HG02981 (cell line): ENCODE measurements at regions not wholly inside any gene's neighbourhood (a gene's known extent, or its start where the extent isn't known, plus 50 kb on each side); places are given as distances from the start of the nearest gene placed in this dataset.

ENCODE experiments used
- ATAC-seq: cut with Tn5 transposase; IDR thresholded peaks from one replicate; pipeline ENCODE4 v1.9.1; 2021; ENCODE audit warnings: mild to moderate bottlenecking, moderate library complexity; ENCODE audit not compliant: unreplicated experiment

DNA sequence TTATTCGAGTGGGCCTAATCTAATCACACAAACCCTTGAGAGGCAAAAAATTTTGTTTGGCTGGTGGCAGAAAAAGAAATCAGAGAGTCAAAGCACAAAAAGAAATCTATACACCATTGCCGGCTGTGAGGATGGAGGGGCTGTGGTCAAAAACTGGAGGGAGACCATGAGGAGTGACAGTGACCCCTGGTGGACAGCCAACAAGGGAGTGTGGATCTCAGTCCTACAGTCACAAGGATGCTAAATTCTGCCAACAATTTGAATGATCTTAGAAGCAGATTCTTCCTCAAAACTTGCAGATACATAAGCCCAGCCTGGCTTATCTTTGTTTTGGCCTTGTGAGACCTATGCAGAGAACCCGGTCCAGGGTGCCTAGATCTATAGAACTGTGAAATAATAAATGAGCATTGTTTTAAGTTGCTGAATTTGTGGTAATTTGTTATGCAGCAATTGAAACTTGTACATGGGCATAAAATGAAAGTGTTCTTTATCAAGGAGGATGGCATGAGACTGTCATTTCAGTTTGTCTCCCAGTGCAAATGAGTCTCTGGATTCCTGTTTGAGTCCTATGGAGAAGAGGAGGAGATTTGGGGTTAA lies 103.0 kb upstream of the ARHGEF26 start:
- ATAC-seq, result peak; percentile 71

DNA sequence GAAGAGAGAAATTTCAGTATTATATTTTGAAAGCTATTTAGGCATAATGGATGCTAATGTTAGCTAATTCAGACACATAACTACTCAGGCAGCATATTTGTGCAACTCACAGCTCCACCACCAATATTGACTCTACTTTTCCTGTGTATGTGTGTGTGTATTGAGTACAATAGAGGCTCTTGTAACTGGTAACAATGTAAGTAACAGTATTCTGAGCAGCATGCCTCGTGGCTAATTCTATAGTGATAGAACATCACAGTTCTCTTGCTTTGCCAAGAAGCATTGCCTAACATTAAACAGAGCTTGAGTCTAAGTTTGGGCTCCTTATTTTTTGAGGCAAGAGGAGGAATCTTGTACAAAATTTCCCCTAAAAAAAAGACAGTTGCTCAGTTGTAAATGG lies 98.6 kb upstream of the ARHGEF26 start:
- no peak for ATAC-seq

DNA sequence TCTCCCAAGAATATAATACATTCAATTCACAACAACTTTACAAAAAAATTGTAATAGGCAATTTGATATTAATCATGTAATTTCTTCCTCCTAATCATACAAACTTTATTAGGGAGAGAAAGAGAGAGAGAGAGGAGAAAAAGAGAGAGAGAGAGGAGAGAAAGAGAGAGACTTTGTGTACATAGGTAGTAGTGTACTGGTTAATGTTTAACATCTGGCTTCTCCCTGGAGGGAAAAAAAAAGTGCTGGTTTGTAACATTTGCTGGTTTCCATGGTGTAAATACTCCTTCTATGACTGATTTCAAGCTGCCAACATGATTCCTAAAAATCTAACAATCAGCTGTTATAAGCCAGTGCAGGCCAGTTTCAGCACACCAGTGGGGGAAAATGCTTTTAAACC lies 98.0 kb upstream of the ARHGEF26 start:
- ATAC-seq, result no peak

DNA sequence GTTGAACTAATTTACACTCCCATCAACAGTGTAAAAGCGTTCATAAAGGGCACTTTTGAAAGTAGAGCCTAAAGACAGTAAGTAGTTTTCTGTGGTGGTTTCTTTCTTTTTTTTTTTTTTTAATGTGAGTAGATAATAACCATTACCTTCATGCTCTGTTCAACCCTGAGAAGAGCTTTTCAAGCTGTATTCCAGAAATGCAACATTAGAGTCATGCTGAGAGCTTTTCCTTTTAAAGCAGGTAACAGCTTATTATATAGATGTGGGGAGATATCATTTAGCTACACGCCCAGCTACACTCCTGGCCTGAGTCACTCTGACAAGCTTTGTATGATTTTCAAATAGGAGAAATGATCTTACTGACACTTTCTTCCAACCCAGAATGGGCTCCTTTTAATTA lies 96.2 kb upstream of the ARHGEF26 start:
- no peak for ATAC-seq

DNA sequence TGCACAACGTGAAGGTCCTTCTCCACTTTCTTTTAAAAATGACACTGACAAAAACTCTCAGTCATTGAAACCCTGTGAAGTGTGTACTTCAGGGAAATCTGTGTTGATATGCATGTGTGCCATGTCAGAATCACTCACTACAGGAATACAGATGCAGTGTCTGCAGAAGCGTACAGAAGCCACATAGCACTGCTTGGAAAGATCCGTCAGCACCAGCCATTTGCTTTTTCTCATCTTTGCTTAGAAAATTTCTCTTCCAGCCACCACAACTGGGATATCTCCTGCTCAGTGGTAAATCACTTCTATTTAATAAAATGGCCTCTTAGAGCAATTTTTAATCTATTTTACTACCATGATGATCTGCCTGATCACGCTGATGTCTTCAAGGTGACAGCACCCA lies 91.3 kb upstream of the ARHGEF26 start:
- ATAC-seq, result no peak

DNA sequence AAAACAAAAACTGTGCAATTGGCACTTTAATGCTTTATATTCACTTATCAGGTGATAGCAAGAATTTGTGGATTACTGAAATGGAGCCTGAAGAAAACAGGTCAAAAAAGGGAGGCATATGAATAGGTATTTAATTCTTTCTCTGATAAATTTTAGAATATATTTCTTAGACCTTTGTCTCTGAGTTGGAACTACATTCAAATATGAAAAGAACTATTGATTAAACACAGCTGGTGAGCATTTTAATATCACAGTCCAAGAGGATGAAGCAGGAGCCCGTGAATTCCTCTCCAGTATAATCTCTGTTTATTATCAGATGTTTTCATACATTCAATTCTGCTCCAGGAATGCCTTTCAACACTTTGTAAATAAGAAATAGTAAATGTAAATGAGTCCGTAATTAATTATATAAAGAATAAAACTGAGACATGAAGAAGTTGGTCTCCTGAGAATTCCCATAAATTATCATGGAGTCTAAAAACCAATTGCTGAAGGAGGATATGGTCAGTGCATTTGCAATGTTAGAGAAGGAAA lies 86.3 kb upstream of the ARHGEF26 start:
- no peak for ATAC-seq

DNA sequence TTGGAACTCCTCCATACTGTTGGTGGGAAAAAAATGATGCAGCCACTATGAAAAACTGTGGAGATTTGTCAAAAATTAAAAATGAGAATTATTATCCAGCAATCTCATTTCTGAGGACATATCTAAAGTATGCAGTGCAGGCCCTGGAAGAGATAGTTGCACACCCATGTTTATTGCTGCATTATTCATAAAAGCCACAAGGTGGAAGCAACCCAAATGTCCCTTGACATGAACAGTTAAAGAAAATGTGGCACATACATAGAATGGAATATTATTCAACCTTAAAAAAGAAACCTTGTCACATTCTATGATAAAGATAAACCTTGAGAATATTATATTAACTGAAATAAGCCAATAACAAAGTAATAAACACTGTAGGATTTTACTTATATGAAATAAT lies 80.9 kb upstream of the ARHGEF26 start:
- peak; percentile 73 for ATAC-seq

DNA sequence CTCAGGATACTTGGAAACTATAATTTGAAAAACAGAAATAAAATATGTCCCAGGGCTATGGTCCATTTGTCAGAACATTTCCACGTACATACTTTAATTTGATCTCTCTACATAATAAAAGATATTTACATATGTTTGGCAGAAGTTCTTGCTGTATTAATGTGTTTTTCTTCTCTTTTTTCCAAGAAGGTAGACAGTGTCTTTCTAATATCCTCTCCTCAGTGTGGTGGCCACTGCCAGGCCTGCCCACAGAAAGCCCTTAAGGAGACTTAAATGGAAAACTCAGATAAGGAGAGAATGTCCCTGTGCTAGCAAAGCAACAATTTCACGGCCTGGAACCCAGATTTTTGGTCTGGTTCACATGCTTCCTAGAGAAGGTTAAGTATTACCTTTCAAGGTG lies 76.5 kb upstream of the ARHGEF26 start:
- ATAC-seq, result no peak

DNA sequence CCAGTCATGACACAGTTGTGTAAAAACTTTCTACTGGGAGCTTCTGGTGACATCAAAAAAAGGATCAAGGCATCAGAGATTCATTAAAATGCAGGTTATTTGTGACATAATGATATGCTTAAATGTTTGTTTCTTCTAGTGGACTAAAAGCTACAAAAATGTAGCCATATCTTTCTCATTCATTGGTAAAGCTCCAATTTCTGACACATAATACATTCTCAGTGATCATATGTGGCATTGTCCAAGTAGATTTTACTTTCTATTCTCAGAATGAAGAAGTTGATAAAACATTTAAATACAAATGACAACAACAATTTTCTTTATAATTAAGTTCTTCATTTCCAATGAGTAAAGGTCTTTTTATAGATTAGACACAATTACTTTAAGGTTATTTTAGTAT lies 71.0 kb upstream of the ARHGEF26 start:
- no peak for ATAC-seq

DNA sequence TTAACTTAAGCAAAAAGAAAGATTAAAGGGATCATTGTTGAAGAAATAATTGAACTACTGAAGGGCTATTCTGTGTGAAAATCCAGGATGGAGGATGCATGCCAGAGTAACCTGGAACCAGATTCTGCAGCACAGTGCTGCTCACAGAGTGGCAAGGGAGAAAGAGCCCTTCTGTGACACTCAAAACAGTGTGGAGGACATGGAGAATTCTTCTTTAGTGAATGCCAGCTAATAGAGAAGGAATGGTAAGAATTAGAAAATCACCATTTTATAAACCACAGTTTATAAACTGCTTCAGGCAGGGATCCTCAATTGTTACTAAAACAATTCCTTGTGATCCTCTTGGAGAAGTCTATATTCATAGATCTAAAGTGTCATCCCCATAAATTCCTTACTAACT lies 70.4 kb upstream of the ARHGEF26 start:
- ATAC-seq, result no peak

DNA sequence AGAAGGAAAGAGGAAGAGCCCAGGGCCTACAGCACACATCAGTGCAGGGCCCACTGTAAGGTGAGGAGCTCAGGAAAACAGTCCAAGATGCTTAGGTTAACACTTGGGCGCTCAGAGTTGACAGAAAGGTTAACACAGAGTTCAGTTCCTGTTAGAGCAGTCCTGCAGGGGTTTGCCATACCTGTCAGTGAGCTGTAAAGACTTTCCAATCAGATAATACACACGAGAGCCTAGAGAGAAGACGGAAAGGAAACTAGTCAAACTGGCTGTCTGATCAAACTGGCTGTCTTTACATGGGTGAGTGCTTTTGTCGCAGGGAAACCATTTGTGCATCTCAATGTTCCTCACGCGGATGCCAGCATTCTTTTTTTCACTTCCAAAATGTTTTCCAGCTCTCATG lies 61.4 kb upstream of the ARHGEF26 start:
- ATAC-seq, result no peak

DNA sequence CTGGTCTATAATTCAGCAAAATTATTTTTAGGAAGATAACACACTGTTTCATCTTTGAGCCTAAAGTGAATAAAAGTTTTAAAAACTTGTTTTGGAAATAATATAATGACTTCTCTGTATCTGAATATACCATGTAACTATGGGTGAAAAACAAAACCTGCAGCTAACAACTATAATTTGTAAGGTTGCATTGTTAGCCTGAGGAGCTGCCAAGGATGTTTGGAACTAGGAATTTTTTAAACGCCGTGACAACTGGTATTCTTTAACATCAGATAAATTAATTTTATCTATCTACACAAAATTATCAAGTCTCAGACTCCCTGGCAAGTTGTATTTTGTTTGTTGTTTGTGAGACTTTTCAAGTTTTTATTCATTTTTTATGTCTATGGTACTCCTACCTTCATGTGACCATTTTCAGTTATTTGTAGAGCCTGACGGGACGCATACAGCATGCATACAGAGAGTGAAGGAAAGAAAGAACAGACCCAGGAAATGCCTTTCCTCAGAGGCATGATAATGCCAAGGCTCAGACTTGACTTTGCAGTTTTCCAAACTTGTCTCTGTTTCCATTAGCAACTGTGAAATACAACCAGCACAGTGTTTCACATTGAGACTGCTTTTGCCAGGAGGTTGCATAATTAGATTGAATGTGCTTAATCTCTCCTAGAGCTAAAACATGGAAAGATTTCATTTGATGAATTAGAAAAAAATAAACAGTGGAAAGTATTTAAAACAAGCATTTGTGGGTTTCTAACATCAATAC lies 60.8 kb upstream of the ARHGEF26 start:
- ATAC-seq, result no peak

DNA sequence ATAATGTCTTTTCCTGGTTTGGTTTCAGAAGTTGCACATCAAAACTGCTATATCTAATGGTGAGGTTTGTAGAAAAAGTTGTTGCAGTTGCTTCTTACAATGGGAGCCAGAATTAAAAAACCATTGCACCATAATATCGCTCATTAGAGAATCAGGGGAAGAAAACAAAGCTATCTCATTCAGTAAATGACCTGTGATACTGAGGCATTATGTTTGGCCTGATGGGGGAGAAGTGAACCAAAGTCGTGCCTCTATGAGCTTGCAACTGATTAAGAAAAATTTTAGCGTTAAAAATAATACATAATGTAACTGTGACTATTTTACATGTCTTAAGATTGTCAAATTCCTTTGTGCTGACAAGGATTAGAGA lies 60.2 kb upstream of the ARHGEF26 start:
- ATAC-seq, result no peak

DNA sequence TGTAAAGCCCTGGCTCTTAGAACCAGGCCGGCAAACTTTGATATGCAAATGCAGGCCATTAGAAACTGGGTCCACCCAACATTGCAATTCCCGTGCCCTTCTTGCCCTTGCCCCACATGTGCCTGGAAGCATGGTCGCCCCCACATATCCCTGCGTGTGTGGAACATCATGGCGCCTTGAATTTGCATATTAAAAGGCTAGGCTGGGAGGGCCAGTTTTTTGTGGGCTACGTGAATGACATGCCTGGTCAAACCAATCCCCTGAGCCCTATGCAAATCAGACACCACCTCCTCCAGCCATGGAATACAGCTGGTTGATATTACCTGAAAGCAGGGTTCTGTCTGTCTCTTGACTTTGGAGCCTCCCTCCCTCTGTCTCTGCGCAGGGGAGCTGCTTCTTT lies 58.7 kb upstream of the ARHGEF26 start:
- ATAC-seq, result no peak

DNA sequence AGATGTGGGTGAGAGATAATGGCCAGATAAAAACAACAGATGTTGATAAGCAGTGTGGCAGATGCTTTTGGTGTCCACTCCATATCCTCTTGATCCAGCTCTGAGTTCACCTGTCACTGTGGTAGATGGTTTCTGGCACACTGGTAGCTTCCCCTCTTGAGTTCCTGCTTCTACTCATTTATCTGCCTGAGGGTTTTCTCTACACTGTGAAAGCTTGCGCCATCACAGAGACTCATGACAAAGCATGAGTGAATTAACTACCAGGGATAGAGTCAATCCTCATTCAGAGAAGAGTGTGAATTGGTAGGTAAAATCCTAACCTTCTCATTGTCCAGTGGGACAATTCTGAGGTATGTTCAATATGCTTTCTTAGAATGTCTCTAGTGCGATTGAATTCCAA lies 50.0 kb upstream of the ARHGEF26 start:
- no peak for ATAC-seq
